DOHH2 (cell line): ENCODE measurements at regions not wholly inside any gene's neighbourhood (a gene's known extent, or its start where the extent isn't known, plus 50 kb on each side); places are given as distances from the start of the nearest gene placed in this dataset.

Experiments
- H3F3A ChIP-seq: fragments of 200-600 bp; sonication (generic), shearing (Covaris generic); 2 replicates; pipeline ENCODE4 v1.6.0; 2016; ENCODE audit warnings: antibody characterized with exemption, mild to moderate bottlenecking; ENCODE audit not compliant: control insufficient read depth, insufficient read depth
- H3K27ac ChIP-seq: fragments of 200-600 bp; sonication (generic); 2 replicates; pipeline ENCODE4 v1.5.1; 2014; ENCODE audit warnings: low read depth, mild to moderate bottlenecking, low read length, moderate library complexity
- H3K27me3 ChIP-seq: fragments of 200-600 bp; sonication (generic); 2 replicates; pipeline ENCODE4 v1.6.1; 2014; ENCODE audit warnings: mild to moderate bottlenecking, low read length, mixed read lengths; ENCODE audit not compliant: control insufficient read depth
- H3K36me3 ChIP-seq: fragments of 200-600 bp; sonication (generic); 2 replicates; pipeline ENCODE4 v1.6.1; 2014; ENCODE audit warnings: mild to moderate bottlenecking, low read length, moderate library complexity, mixed read lengths; ENCODE audit not compliant: control insufficient read depth
- H3K4me1 ChIP-seq: fragments of 200-600 bp; sonication (generic); 2 replicates; pipeline ENCODE4 v1.6.1; 2014; ENCODE audit warnings: mild to moderate bottlenecking, low read length, mixed read lengths; ENCODE audit not compliant: control insufficient read depth
- H3K4me2 ChIP-seq: fragments of 200-600 bp; sonication (generic); 2 replicates; pipeline ENCODE4 v1.6.0; 2014; ENCODE audit warnings: mild to moderate bottlenecking, low read length, moderate library complexity
- H3K4me3 ChIP-seq: fragments of 200-600 bp; sonication (generic); 2 replicates; pipeline ENCODE4 v1.5.1; 2014; ENCODE audit warnings: mild to moderate bottlenecking, low read length, mixed read lengths
- H3K79me2 ChIP-seq: fragments of 200-600 bp; sonication (generic); 2 replicates; pipeline ENCODE4 v1.6.1; 2014; ENCODE audit warnings: mild to moderate bottlenecking, low read length, mixed read lengths; ENCODE audit not compliant: control insufficient read depth
- H3K9me2 ChIP-seq: fragments of 200-600 bp; sonication (generic); replicated peaks from 2 replicates; pipeline ENCODE4 v1.6.1; 2014; ENCODE audit warnings: mild to moderate bottlenecking, low read length, mixed read lengths; ENCODE audit not compliant: control insufficient read depth
- H3K9me3 ChIP-seq: fragments of 200-600 bp; sonication (generic); 2 replicates; pipeline ENCODE4 v1.6.1; 2014; ENCODE audit warnings: antibody characterized with exemption, low read length, mixed read lengths; ENCODE audit not compliant: control insufficient read depth, insufficient read depth
- H4K20me1 ChIP-seq: fragments of 200-600 bp; sonication (generic); 2 replicates; pipeline ENCODE4 v1.6.0; 2014; ENCODE audit warnings: low read depth, mild to moderate bottlenecking, antibody characterized with exemption, low read length, moderate library complexity; ENCODE audit not compliant: control insufficient read depth, insufficient read depth
- EZH2phosphoT487 ChIP-seq: fragments of 200-600 bp; sonication (generic); IDR thresholded peaks from 2 replicates; pipeline ENCODE4 v1.6.1; 2017; ENCODE audit warnings: borderline replicate concordance, mild to moderate bottlenecking, antibody characterized with exemption, low read length, moderate library complexity, mixed read lengths
- TF ChIP-seq, protein P1 (sequence below): fragments of 200-600 bp; sonication (generic); IDR thresholded peaks from one replicate; pipeline ENCODE4 v1.5.1; 2014; ENCODE audit warnings: antibody characterized with exemption, mild to moderate bottlenecking, low read depth, low read length; ENCODE audit not compliant: poor library complexity, severe bottlenecking

DNA sequence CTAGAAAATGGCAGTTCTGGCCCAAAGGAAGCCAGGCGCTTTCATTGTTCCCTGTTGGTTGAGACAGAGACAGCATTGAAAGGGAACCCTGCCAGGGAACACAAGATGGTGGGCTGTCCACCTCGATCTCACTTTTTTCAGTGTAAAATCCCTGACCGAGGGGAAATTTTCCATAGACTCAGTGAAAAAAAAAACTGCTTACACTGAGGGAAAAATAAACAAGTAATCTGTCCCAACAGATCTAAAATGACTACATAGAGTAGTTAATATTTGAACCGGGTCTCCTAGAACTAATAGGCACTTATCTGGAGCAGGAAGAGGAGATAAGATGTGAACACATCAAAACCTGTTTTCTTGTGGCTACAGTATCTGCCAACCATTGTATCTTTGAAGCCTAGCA lies 763.4 kb upstream of the GOLIM4 start:
- Histone ChIP-seq H3K27ac (no peak overlapping the region), H3K4me2 (no peak overlapping the region), H3K27me3 (no peaks in the 10 kb centered on the region), H3K9me2 (no peaks in the 10 kb centered on the region), H3K4me3 (no peak overlapping the region), H3K79me2 (no peaks in the 10 kb centered on the region), H3K9me3 (no peaks in the 10 kb centered on the region), H4K20me1 (no peaks in the 10 kb centered on the region), H3K36me3 (no peaks in the 10 kb centered on the region), H3K4me1 (no peaks in the 10 kb centered on the region), H3F3A (no peaks in the 10 kb centered on the region)
- TF ChIP-seq, protein P1, sequence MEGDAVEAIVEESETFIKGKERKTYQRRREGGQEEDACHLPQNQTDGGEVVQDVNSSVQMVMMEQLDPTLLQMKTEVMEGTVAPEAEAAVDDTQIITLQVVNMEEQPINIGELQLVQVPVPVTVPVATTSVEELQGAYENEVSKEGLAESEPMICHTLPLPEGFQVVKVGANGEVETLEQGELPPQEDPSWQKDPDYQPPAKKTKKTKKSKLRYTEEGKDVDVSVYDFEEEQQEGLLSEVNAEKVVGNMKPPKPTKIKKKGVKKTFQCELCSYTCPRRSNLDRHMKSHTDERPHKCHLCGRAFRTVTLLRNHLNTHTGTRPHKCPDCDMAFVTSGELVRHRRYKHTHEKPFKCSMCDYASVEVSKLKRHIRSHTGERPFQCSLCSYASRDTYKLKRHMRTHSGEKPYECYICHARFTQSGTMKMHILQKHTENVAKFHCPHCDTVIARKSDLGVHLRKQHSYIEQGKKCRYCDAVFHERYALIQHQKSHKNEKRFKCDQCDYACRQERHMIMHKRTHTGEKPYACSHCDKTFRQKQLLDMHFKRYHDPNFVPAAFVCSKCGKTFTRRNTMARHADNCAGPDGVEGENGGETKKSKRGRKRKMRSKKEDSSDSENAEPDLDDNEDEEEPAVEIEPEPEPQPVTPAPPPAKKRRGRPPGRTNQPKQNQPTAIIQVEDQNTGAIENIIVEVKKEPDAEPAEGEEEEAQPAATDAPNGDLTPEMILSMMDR = no peak
- no peak for TF ChIP-seq EZH2phosphoT487

DNA sequence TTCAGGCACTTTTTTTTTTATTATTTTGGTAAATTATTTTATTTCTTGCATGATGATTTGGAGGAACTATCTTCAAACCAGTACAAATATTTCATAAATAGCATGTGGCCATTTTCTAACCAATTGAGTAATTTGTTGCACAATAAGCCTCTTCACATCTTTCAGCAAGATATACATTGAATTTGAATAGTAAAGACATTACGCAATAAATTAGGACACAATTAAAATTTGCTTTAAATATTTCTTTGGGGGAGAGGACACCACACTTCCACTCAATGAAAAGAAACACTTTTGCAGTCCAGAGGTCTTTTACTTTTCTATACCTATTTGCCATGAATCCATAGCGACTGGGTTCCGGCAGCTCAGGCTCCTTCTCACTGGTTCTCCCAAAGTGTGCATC lies 762.6 kb upstream of the GOLIM4 start:
- no peaks in the 10 kb centered on the region for H3K79me2 ChIP-seq
- no peaks in the 10 kb centered on the region for H3F3A ChIP-seq
- H3K27me3 ChIP-seq = no peaks in the 10 kb centered on the region
- no peaks in the 10 kb centered on the region for H4K20me1 ChIP-seq
- H3K9me3 ChIP-seq = no peaks in the 10 kb centered on the region
- no peaks in the 10 kb centered on the region for H3K4me1 ChIP-seq
- no peak overlapping the region for H3K27ac ChIP-seq
- no peak overlapping the region for H3K4me3 ChIP-seq
- no peaks in the 10 kb centered on the region for H3K36me3 ChIP-seq
- no peaks in the 10 kb centered on the region for H3K9me2 ChIP-seq
- TF ChIP-seq, protein P1 = no peak
- no peak for TF ChIP-seq EZH2phosphoT487
- no peak overlapping the region for H3K4me2 ChIP-seq

DNA sequence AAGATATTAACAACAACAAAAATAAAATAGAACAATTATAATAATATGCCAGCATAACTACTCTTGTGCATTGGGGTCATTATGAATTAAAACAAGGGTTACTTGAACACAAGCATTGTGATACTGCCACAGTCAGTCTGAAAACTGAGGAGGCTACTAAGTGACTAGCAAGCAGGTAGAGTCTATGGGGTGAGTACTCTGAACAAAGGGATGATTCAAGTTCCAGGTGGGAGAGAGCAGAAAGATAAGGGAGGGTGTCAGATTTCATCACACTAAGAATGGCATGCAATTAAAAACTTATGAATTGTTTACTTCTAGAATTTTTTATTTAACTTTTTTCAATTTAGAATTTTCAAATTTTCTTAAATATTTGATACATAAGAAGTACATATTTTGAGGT lies 754.4 kb upstream of the GOLIM4 start:
- no peak overlapping the region for H3K27ac ChIP-seq
- no peaks in the 10 kb centered on the region for H3K27me3 ChIP-seq
- H3K79me2 ChIP-seq = no peaks in the 10 kb centered on the region
- H3K4me2 ChIP-seq = no peak overlapping the region
- no peaks in the 10 kb centered on the region for H3K9me3 ChIP-seq
- H3K36me3 ChIP-seq = no peaks in the 10 kb centered on the region
- no peaks in the 10 kb centered on the region for H4K20me1 ChIP-seq
- H3F3A ChIP-seq = no peaks in the 10 kb centered on the region
- no peak for TF ChIP-seq EZH2phosphoT487
- TF ChIP-seq, protein P1 = no peak
- no peaks in the 10 kb centered on the region for H3K4me1 ChIP-seq
- H3K9me2 ChIP-seq = no peaks in the 10 kb centered on the region
- no peak overlapping the region for H3K4me3 ChIP-seq
